ENCODE measurements at regions not wholly inside any gene's neighbourhood (a gene's known extent, or its start where the extent isn't known, plus 50 kb on each side); places are given as distances from the start of the nearest gene placed in this dataset.

GRCh38 chr21:22120616-22121266, 1122.5 kb downstream of the NCAM2 start:
- H3K9me3 ChIP-seq (ENCODE audit: control insufficient read depth, low read length), result no peaks in the 10 kb centered on the region
- no peak overlapping the region for H3K4me3 ChIP-seq (ENCODE audit: low read length)
- no peaks in the 10 kb centered on the region for H3K4me1 ChIP-seq (ENCODE audit: control insufficient read depth, insufficient read depth, low read length)
- no peaks in the 10 kb centered on the region for H3K27me3 ChIP-seq (replicated peaks; ENCODE audit: control insufficient read depth, insufficient read depth, low read length)
- H3K9ac ChIP-seq (ENCODE audit: low read length), result no peak overlapping the region
- peak; percentile 32 for DNase-seq (ENCODE audit: low read depth)
- no peaks in the 10 kb centered on the region for H3K36me3 ChIP-seq (ENCODE audit: control insufficient read depth, insufficient read depth, low read length, severe bottlenecking)

GRCh38 chr21:22125581-22125980, 1127.4 kb downstream of the NCAM2 start:
- H3K4me3 ChIP-seq (ENCODE audit: low read length), result no peak overlapping the region
- H3K9ac ChIP-seq (ENCODE audit: low read length), result no peak overlapping the region
- no peaks in the 10 kb centered on the region for H3K4me1 ChIP-seq (ENCODE audit: control insufficient read depth, insufficient read depth, low read length)
- no peak for DNase-seq (ENCODE audit: low read depth)
- no peaks in the 10 kb centered on the region for H3K36me3 ChIP-seq (ENCODE audit: control insufficient read depth, insufficient read depth, low read length, severe bottlenecking)
- no peaks in the 10 kb centered on the region for H3K27me3 ChIP-seq (replicated peaks; ENCODE audit: control insufficient read depth, insufficient read depth, low read length)
- peaks cover under 1% of the 10 kb centered on the region for H3K9me3 ChIP-seq (ENCODE audit: control insufficient read depth, low read length)

GRCh38 chr21:22128671-22129070, 1130.5 kb downstream of the NCAM2 start:
- no peaks in the 10 kb centered on the region for H3K4me1 ChIP-seq (ENCODE audit: control insufficient read depth, insufficient read depth, low read length)
- H3K9ac ChIP-seq (ENCODE audit: low read length), result no peak overlapping the region
- no peak for DNase-seq (ENCODE audit: low read depth)
- H3K27me3 ChIP-seq (replicated peaks; ENCODE audit: control insufficient read depth, insufficient read depth, low read length), result no peaks in the 10 kb centered on the region
- H3K9me3 ChIP-seq (ENCODE audit: control insufficient read depth, low read length), result peaks cover 5% of the 10 kb centered on the region
- no peak overlapping the region for H3K4me3 ChIP-seq (ENCODE audit: low read length)
- H3K36me3 ChIP-seq (ENCODE audit: control insufficient read depth, insufficient read depth, low read length, severe bottlenecking), result no peaks in the 10 kb centered on the region

GRCh38 chr21:22132358-22133071, 1134.3 kb downstream of the NCAM2 start:
- Histone ChIP-seq H3K9ac (ENCODE audit: low read length) (no peak overlapping the region), H3K4me1 (ENCODE audit: control insufficient read depth, insufficient read depth, low read length) (no peaks in the 10 kb centered on the region), H3K36me3 (ENCODE audit: control insufficient read depth, insufficient read depth, low read length, severe bottlenecking) (no peaks in the 10 kb centered on the region), H3K4me3 (ENCODE audit: low read length) (no peak overlapping the region), H3K9me3 (ENCODE audit: control insufficient read depth, low read length) (peaks cover 5% of the 10 kb centered on the region), H3K27me3 (replicated peaks; ENCODE audit: control insufficient read depth, insufficient read depth, low read length) (no peaks in the 10 kb centered on the region)
- DNase-seq (ENCODE audit: low read depth), result no peak

- Histone ChIP-seq H3K27me3 (replicated peaks; ENCODE audit: control insufficient read depth, insufficient read depth, low read length) (no peaks in the 10 kb centered on the region), H3K4me1 (ENCODE audit: control insufficient read depth, insufficient read depth, low read length) (no peaks in the 10 kb centered on the region), H3K9me3 (ENCODE audit: control insufficient read depth, low read length) (no peaks in the 10 kb centered on the region), H3K9ac (ENCODE audit: low read length) (no peak overlapping the region), H3K4me3 (ENCODE audit: low read length) (no peak overlapping the region), H3K36me3 (ENCODE audit: control insufficient read depth, insufficient read depth, low read length, severe bottlenecking) (no peaks in the 10 kb centered on the region)
- DNase-seq (ENCODE audit: low read depth), result no peak
Observed at GRCh38 chr21:22136740-22137139, 1138.5 kb downstream of the NCAM2 start.

DNA sequence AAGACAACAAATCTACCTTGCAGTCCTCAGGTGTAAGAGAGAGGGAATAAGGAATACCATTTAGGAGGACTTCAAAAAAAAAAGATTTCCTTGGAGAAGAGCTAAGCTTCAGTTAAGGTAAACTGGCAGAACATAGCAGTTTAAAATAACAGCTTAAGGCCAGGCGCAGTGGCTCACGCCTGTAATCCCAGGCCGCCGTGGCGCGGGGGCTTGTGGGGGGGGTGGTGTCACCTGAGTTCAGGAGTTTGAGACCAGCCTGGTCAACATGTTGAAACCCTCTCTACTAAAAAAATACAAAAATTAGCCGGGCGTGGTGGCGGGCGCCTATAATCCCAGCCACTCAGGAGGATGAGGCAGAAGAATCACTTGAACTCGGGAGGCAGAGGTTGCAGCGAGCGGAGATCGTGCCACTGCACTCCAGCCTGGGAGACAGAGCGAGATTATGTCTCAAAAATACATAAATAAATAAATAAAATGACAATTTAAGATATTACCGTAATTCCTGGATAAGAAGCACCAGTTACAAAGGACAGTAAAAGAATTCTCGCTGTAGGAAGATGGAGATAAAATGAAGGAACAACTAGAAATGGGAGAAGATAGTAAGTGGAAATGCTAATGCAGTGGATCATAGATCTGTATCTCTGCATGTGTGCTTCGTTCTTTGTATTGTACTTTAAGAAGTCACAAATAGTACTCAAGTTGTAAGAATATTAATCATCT, 1140.2 kb downstream of the NCAM2 start:
- Histone ChIP-seq H3K4me3 (ENCODE audit: low read length) (no peak overlapping the region), H3K9me3 (ENCODE audit: control insufficient read depth, low read length) (no peaks in the 10 kb centered on the region), H3K27me3 (replicated peaks; ENCODE audit: control insufficient read depth, insufficient read depth, low read length) (no peaks in the 10 kb centered on the region), H3K9ac (ENCODE audit: low read length) (no peak overlapping the region), H3K4me1 (ENCODE audit: control insufficient read depth, insufficient read depth, low read length) (no peaks in the 10 kb centered on the region), H3K36me3 (ENCODE audit: control insufficient read depth, insufficient read depth, low read length, severe bottlenecking) (no peaks in the 10 kb centered on the region)
- no peak for DNase-seq (ENCODE audit: low read depth)

- H3K4me1 ChIP-seq (ENCODE audit: control insufficient read depth, insufficient read depth, low read length), result no peaks in the 10 kb centered on the region
Observed at GRCh38 chr21:22145545-22145944, 1147.3 kb downstream of the NCAM2 start.

DNA sequence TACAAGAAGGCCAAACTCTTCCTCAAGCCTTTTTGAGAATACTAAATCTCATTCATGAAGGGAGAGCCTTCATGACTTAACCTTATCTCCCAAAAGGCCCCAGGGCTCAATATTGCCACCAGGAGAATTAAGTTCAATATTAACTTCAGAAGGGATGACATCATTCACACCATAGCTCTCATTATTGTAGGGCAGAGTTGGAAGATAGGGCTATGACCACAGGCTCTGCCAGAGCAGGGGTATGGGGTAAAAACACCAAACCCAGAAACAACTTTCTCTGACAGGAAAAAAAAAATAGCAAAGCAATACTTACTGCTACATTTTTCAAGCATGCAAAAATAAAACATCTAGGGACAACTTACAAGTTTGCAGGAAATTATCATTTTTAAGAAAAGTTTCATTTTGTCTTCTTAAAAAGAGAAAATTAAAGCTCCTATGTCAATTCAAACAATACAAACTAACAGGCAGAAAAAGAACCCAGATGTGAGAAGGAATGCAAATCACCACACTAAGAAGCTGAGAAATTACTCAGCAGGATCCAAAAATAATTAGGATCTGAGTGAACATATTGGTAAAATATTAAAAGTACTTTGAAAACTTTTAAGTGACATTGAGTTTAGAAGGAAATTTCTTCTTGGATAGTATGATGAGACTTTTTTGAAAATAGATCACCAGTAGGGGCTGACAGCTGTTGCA, 1156.5 kb downstream of the NCAM2 start:
- no peak overlapping the region for H3K4me3 ChIP-seq (ENCODE audit: low read length)
- no peaks in the 10 kb centered on the region for H3K27me3 ChIP-seq (replicated peaks; ENCODE audit: control insufficient read depth, insufficient read depth, low read length)
- H3K9me3 ChIP-seq (ENCODE audit: control insufficient read depth, low read length), result no peaks in the 10 kb centered on the region
- DNase-seq (ENCODE audit: low read depth), result no peak
- no peak overlapping the region for H3K9ac ChIP-seq (ENCODE audit: low read length)
- no peaks in the 10 kb centered on the region for H3K36me3 ChIP-seq (ENCODE audit: control insufficient read depth, insufficient read depth, low read length, severe bottlenecking)
- H3K4me1 ChIP-seq (ENCODE audit: control insufficient read depth, insufficient read depth, low read length), result no peaks in the 10 kb centered on the region

More at GRCh38 chr21:22145545-22145944, 1147.3 kb downstream of the NCAM2 start:
- H3K27me3 ChIP-seq (replicated peaks; ENCODE audit: control insufficient read depth, insufficient read depth, low read length), result no peaks in the 10 kb centered on the region
- H3K36me3 ChIP-seq (ENCODE audit: control insufficient read depth, insufficient read depth, low read length, severe bottlenecking), result no peaks in the 10 kb centered on the region
- H3K9me3 ChIP-seq (ENCODE audit: control insufficient read depth, low read length), result peaks cover 8% of the 10 kb centered on the region
- no peak for DNase-seq (ENCODE audit: low read depth)
- no peak overlapping the region for H3K9ac ChIP-seq (ENCODE audit: low read length)
- H3K4me3 ChIP-seq (ENCODE audit: low read length), result no peak overlapping the region

DNA sequence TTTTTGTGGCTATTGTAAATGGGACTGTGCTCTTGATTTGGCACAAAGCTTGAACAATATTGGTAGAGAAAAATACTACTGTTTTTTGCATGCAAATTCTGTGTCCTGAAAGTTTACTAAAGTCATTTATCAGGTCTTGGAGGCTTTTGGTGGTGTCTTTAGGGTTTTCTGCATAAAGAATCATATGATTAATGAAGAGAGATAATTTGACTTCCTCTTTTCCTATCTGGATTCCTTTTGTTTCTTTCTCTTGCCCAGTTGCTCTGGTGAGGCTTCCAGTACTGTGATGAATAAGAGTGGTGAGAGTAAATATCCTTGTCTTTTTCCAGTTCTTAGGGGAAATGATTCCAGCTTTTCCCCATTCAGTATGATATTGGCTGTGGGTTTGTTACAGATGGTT, 1166.7 kb downstream of the NCAM2 start:
- H3K4me1 ChIP-seq (ENCODE audit: control insufficient read depth, insufficient read depth, low read length), result no peaks in the 10 kb centered on the region
- no peaks in the 10 kb centered on the region for H3K27me3 ChIP-seq (replicated peaks; ENCODE audit: control insufficient read depth, insufficient read depth, low read length)
- H3K4me3 ChIP-seq (ENCODE audit: low read length), result no peak overlapping the region
- H3K9ac ChIP-seq (ENCODE audit: low read length), result no peak overlapping the region
- no peak for DNase-seq (ENCODE audit: low read depth)
- no peaks in the 10 kb centered on the region for H3K36me3 ChIP-seq (ENCODE audit: control insufficient read depth, insufficient read depth, low read length, severe bottlenecking)
- peaks cover 13% of the 10 kb centered on the region for H3K9me3 ChIP-seq (ENCODE audit: control insufficient read depth, low read length)

DNA sequence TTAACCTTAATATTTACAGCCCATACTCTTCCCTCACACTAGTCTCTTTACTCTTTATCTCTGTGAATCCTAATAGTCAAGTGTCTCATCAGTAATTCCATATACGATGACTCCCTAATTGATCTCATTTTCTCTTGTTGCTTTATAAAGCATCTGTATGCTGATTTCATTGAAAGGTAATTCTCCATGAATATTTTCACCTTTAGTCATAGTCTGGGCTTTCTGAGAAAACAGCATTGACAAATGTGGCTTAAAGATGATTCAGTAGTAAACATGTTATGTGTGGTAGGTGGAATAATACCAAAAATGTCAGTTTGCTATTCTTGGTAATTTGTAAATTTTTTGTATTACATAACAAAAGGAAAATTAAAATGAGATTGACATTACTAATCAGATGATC, 1176.5 kb downstream of the NCAM2 start:
- H3K4me1 ChIP-seq (ENCODE audit: control insufficient read depth, insufficient read depth, low read length), result no peaks in the 10 kb centered on the region
- no peaks in the 10 kb centered on the region for H3K27me3 ChIP-seq (replicated peaks; ENCODE audit: control insufficient read depth, insufficient read depth, low read length)
- no peak overlapping the region for H3K9ac ChIP-seq (ENCODE audit: low read length)
- DNase-seq (ENCODE audit: low read depth), result no peak
- H3K36me3 ChIP-seq (ENCODE audit: control insufficient read depth, insufficient read depth, low read length, severe bottlenecking), result no peaks in the 10 kb centered on the region
- no peak overlapping the region for H3K4me3 ChIP-seq (ENCODE audit: low read length)
- H3K9me3 ChIP-seq (ENCODE audit: control insufficient read depth, low read length), result no peaks in the 10 kb centered on the region

GRCh38 chr21:22189278-22189677, 1191.1 kb downstream of the NCAM2 start:
- peaks cover 2% of the 10 kb centered on the region for H3K4me1 ChIP-seq (ENCODE audit: control insufficient read depth, insufficient read depth, low read length)
- no peak for DNase-seq (ENCODE audit: low read depth)
- H3K9me3 ChIP-seq (ENCODE audit: control insufficient read depth, low read length), result no peaks in the 10 kb centered on the region
- H3K36me3 ChIP-seq (ENCODE audit: control insufficient read depth, insufficient read depth, low read length, severe bottlenecking), result no peaks in the 10 kb centered on the region
- no peak overlapping the region for H3K9ac ChIP-seq (ENCODE audit: low read length)
- H3K4me3 ChIP-seq (ENCODE audit: low read length), result no peak overlapping the region
- no peaks in the 10 kb centered on the region for H3K27me3 ChIP-seq (replicated peaks; ENCODE audit: control insufficient read depth, insufficient read depth, low read length)
